D341Med (cell line): ENCODE measurements at regions not wholly inside any gene's neighbourhood (a gene's known extent, or its start where the extent isn't known, plus 50 kb on each side); places are given as distances from the start of the nearest gene placed in this dataset.

Experiments
- DNase-seq: peaks from one replicate; pipeline ENCODE4 v3.0.0; 2012; ENCODE audit warnings: low spot score

DNA sequence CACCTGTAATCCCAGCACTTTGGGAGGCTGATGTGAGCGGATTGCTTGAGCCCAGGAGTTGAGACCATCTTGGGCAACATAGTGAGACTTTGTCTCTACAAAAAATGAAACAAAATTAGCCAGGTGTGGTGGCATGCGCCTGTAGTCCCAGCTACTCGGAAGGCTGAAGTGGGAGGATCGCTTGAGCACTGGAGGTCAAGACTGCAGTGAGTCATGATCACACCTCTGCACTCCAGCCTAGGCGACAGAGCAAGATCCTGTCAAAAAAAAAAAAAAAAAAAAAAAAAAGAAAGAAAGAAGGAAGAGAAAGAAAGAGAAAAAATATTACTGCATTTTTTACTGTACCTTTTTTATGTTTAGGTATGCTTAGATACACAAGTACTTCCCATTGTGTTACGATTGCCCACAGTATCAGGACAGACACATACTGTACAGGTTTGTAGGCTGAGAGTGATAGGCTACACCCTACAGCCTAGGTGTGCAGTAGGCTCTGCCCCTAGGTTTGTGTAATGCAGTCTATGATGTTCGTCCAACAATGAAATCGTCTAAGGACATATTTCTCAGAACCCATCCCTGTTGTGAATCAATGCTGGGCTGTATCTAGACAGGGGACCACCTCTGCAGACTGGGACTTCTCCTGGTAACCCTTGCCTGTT lies 160.4 kb upstream of the PWP1 start:
- DNase-seq: no peak

DNA sequence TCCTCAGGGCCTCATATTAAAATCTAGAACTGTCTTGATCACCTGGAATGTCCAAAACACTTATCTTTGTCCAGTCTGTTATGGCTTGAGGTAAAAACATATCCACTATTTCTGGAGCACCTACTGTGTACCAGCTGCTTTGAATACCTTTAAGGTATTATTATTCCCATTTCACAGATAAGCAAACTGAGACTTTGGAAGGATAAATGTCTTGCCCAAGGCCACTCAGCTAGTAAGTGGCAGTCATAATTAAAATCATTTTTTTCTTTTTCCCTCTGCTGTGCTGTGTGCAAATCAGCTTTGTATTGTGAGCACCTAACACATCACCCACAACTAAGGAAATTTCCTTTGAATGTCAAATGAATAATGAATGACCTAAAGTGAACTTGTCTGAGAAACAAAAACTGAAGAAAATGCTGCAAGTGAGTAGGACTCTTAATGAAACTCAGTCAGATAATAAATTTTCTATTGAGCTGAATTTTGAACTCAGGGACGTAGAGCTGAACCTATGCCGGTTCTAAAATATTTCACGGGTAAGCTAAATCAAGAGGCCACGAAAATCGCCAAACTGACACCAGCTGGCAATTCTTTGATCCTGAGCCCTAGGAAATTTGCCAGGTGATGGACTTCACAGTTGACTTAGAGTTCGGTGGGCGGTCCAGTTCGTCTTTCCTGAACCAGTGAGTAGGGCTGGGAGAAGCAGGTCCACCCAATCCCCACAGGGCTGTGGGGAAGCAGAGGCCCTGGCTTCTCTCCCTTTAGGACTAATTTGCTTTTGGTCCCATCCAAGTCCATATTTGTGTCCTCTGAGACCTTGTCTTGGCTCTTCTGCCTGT lies 159.7 kb upstream of the PWP1 start:
- no peak for DNase-seq

DNA sequence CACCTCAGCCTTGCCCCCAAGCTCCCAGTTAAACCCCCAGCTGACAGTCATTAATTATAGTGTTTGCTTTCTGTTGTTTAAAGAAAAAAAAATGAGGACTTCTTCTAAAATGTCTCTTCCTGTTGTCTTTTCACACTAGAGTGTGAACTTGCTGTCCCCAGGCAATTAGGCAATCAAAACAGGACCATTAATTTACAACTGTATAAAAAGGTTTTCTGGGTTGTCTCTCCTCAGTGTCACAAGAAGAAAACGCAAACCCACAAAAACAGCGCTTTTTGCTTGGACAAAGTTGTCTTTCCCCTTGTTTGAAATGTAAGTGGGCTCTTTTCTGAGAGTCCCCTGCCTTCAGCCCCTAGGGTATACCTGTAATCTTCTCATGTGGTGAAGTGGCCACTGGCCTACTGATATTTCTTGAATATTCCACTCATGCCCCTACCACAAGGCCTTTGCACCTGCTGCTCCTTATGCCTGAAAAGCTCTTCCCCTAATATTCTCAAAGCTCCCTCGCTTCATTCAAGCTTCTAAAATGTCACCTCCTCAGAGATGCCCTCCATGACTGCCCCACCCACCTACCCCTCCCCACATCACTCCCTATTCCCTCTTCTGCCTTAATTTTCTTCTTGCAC lies 158.9 kb upstream of the PWP1 start:
- DNase-seq: no peak

DNA sequence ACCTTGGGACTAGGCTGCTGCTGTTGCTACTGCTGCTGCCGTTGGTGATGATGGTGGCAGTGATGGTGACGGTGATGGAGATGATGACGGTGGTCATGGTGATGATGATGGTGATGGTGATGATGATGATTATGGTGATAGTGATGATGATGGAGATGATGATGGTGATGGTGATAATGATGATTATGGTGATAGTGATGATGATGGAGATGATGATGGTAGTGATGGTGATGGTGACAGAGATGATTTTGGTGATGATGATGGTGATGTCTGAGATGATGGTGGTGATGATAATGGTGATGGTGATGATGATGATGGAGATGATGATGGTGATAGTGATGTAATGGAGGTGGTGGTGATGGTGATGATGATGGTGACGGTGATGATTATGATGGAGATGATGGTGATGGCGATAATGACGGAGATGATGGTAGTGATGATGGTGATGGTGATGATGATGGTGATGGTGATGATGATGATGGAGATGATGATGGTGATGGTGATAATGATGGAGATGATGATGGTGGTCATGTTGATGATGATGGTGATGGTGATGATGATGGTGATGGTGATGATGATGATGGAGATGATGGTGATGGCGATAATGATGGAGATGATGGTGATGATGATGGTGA lies 156.8 kb upstream of the PWP1 start:
- no peak for DNase-seq

DNA sequence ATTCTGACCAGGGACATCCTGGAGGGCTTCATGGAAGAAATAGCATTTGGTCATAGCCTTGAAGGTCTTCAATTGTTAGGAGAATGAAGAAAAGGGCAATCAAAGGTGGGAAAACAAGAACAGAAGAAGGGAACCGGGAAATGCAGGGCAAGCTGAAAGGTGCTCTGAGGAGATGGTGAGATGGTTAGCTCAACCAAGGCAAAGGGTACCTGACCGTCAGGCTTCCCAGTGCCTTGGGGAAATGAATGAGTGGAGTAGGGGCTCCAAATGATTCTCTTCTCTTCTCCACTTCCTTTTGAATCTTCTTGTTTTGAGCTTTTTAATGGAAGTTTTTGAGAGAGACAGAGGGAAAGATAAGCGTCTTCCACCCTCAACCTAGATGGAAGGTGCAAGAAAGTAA lies 155.6 kb upstream of the PWP1 start:
- no peak for DNase-seq

DNA sequence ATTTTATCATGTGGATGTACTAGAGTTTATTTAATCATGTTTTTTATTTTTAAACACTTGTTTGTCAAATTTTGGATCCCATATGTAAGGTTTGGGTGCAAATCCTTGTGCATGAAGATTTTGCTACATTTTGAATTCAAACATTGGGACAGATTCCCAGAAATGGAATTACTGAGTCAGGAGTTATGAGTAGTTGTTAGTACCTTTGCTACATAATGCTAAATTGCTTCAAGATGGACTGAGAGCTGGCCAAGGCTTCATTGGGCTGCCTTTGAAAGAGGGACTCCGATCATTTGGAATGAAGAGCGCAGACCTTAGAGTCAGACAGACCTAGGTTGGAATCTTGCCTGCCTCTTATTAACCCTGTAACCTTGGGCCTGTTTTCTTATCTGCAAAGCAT lies 154.9 kb upstream of the PWP1 start:
- DNase-seq: no peak

DNA sequence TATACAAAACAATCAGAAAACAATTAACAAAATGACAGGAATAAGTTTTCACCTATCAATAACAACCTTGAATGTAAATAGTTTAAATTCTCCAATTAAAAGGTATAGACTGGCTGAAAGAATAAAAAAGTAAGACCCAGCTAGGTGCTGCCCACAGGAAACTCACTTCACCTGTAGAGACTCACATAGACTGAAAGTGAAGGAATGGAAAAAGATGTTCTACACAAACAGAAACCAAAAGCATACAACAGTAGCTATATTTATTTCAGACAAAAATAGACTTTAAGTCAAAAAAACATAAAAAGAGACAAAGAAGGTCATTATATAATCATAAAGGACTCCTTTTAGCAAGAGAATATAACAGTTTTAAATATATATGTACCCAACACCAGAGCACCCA lies 152.4 kb upstream of the PWP1 start:
- DNase-seq: no peak

DNA sequence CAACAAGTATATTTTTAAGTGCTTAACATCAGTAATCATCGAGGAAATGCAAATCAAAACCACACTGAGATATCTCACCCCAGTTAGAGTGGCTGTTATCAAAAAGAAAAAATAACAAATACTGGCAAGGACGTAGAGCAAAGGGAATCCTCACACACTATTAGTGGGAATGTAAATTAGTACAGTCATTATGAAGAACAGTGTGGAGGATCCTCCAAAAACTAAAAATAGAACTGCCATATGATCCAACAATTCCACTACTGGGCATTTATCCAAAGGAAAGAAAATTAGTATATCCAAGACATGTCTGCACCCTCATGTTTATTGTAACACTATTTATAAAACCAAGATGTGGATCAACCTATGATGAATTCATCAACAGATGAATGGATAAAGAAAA lies 149.0 kb upstream of the PWP1 start:
- DNase-seq: no peak

DNA sequence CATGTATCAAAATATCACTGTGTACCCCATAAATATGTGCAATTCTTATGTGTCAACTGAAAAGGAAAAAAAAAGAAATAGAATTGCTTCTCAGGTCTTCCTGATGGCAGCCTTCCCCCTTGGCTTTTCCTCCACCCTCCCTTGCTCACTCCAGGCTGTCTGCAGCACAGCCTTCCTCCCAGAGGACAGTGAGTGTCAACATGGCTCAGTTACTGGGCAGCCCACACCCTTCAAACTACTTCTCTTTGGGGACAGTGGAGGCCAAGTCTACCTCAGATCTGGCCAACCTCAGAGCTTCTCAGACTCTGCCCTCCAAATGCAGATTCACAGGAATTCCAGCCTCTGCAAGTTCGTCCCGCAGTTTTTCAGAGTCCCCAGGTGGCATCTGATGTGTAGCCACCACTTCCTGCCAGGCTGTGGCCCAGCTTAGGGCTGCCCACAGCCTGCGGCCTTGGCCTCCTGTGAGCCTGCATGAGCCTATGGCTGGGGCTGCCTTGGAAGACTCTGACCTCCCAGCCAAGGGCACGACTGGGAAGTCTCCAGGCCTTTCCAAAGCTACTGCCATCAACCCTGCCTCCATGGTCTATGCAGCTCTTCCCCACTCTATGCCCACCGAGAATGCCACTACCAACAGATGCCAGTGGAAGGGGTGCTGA lies 148.0 kb upstream of the PWP1 start:
- no peak for DNase-seq

DNA sequence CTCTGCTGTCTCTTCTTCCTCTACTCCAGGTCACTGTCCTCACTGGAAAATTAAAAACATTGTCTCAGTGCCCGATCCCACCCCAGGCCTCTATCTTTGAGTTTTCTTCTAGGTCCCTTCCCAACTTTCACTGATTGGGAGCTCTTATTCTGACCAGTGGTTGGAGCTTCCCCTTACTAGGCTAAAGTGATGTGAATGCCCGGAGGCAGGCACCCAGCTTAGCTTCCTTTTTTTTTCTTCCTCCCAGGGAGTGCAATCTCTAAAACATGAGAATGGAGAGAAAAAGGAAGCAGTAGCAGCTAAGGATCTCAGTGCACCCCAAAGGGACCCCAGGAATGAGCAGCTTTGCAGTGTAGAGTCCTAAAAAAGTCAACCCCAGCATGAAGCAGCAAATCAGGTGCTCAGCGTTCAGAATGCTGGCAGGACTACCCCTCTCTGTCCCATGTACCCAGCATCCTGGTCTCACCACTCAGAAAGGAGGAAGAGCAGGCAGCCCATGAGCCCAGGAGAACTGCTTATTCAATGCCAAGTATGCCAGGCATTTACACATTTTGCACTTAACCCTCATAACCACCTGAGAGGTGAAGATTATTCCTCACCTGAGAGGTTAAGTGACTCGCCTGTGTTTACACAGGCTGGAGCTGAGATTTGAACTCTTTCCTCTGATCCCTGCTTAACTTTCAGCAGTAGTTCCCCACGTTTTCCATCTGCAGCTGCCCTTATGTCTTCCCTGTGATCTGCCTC lies 146.2 kb upstream of the PWP1 start:
- DNase-seq: no peak

DNA sequence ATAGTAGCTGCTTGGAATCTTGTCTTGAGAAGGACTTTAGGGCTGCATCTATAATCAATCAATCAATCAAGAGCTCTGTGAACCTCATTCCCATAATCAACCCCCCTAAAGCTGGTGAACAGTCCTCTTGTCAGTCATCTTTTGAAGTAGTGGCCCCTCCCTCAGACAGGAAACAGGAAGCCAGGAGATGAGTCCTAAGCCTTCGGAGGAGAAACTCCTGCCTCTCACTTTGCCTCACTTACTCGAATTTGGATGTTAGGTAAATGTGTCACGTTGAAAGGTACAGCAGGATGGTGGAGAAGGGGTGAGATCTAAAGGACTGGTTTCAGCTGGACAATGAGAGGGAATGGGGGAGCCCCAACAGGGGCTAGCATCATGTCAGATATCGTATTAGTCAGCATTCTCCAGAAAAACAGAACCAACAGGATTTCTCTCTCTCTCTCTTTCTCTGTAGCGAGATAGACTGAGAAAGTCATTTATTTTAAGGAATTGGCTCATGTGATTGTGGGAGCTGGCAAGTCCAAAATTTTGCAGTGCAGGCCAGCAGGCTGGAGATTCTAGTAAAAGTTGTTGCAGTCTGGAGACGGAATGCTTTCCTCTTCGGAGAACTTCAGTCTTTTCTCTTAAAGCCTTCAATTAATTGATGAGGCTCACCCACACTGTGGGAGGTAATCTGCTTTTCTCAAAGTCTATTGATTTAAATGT lies 144.4 kb upstream of the PWP1 start:
- no peak for DNase-seq

DNA sequence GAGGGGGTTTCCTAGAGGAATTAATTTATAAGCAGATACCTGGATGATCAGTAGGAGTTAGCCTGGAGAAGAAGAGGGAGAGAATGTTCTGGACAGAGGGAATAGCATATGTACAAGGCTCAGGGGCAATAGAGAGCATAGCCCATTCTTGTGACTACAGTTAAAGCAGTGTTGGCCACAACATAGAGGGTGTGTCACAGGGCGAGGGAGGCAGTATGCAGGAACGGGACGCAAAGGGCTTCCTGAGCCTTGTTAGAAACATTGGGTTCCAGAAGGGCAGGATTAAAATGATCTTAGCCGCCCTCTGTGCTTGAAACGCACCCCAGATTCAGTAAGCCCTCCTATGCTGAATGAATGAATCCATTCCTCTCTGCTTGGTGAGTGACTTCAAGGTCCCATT lies 142.2 kb upstream of the PWP1 start:
- no peak for DNase-seq

DNA sequence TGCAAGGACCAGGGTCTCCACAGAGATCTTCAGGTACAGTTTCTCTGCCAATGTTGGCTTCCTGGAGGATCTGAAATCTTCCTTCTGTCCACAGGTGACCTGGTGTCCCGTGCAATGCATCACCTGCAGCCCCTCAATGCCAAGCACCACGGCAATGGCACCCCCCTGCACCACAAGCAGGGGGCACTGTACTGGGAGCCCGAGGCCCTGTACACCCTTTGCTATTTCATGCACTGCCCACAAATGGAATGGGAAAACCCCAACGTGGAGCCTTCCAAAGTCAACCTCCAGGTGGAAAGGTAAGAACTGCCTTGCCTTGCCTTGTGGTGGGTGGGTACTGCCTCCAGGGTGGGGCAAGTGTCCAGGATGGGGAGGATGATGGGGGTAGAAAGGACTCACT lies 141.8 kb upstream of the PWP1 start:
- no peak for DNase-seq

DNA sequence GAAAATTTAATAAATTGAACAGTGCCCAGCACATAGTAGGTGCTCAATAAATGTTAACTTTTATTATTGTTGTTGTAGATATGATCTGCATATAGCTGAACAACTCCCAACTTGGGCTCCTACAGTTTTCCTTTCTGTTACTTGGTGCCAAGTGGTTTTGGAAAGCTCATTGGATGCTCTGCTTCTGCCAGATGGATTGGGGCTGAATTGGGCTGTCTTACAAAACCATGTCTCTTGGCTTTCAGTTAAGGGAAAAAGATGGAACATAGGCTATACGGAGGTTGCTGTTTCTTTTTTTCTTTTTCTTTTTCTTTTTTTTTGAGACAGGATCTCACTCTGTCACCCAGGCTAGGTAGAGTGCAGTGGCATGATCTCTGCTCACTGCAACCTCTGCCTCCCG lies 140.7 kb upstream of the PWP1 start:
- no peak for DNase-seq

DNA sequence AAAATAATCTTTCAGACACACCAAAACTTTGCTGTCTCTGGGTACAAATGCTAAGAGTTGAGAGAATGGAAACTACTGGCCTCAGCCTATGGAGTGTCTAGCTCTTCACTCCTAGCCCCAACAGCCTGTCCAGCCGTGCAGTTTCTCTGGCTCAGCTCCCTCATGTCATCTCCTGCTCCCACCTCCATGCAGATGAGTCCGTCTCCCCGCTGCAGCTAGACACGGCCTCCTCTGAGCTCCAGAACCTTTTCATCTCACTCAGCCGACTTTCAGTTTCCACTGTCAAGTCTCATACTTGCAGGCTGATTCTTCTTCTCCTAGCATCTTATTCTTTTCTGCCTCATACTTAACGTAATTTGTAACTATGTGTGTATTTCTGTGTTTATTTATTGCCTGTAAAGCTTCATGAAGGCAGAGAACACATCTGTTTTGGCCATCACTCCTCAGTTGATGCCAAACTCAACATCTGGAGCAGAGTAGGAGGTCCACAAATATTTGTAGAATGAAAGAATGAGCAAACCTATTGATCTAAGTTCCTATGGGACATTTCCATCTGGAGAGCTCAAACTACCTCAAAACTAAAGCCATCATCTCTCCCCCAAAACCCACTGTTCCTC lies 139.8 kb upstream of the PWP1 start:
- no peak for DNase-seq

DNA sequence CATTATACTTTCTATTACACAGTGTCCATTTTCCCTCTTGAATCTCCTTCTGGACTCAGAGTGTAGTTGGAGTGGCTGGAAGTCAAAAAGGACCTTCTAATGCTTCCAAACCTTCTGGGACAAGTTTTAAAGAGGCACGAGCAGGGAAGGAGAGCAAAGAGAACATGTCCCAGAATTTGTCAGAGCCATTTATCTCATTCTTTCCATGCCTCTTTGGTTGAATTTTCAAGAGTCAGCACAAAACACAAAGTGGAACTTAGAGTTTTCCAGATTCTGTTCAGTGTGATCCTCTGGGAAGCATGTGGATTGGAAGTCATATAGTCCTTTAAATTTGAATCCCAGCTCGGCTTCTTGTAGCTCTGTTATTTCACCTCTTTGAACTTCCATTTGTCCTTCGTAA lies 138.2 kb upstream of the PWP1 start:
- DNase-seq: no peak

DNA sequence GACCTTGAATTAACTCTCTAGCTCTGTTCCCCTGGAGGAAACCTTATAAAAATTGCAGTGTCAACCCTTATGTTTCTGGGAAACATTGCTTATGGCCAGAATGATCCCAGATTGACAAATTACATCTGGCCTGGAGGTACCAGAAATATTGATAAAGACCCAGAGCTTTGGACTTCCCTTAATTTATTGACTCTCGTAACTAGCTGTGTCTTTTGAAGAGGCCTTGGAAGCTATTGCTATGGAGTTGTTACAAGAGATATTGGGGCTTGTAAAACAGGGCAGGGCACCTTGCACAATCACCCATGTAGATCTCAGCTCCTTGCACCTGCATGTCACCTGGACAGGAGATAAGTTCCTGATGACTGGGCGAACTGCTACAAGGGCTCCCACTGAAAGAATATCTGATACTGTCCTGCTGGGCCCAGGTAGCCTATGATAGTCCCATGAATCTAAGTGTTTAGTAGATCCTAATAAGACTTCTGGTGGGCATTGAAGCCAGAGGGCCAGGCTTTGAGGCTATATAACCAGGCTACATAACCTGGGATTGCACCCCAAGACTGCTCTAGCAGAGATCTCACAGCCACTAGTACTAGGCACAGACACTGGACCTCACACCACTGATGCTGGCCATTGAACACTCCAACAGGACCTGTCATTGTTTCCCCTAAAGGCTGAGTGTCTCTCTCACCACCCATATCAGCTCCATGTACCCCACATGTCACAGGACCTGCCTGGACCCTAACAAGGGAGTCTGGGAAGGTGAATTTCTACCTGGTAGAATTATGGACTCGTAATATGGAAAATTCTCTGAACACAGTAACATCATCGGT lies 135.7 kb upstream of the PWP1 start:
- no peak for DNase-seq

DNA sequence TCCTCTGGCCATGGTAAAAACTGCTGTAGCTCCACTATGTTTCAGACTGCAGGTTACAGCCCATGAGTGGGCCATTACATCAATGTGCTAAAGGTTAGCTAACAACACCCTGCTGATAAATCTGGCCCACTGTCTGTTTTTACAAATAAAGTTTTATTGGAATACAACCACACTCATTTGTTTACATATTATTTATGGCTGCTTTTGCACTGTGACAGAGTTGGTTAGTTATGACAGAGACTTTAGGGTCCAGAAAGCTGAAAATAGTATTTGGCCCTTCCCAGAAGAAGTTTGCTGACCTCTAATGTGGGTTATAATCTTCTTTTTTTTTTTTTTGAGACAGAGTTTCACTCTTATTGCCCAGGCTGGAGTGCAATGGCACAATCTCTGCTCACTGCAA lies 134.2 kb upstream of the PWP1 start:
- DNase-seq: no peak

DNA sequence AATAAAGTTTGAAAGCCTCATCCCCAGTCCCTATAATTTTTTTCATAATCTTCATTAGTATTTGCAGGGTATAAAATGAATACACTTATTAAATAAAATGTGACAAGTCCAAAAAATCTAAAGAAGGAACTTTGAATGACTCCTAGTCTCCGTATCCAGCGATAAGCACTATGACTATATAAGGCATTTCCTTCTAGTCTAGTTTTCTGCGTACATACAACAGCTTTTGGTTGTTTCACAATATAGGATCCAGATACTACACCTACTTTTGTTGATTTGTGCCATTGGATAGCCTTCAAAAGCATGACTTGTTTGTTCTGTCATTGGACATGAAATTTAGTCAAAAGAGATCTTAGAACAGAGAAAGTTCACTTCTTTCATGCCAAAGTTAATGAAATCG lies 133.3 kb upstream of the PWP1 start:
- DNase-seq: no peak
